ENCODE measurements at regions not wholly inside any gene's neighbourhood (a gene's known extent, or its start where the extent isn't known, plus 50 kb on each side); places are given as distances from the start of the nearest gene placed in this dataset.

GRCh38 chr5:163947848-163948666 lies 442.6 kb downstream of the MAT2B start:
- no peak overlapping the region for H3K27ac ChIP-seq (ENCODE audit: low read length in 2 of 2)
- peaks cover 0 to 5% of the 10 kb centered on the region in 2 donors for H3K4me1 ChIP-seq (ENCODE audit: control insufficient read depth in 2 of 2, insufficient read depth in 2 of 2, low read length in 2 of 2)
- H3K27me3 ChIP-seq (replicated peaks in 1 of 4; ENCODE audit: control extremely low read depth in 1 of 4, control insufficient read depth in 3 of 4, insufficient read depth in 4 of 4, low read length in 3 of 4): no peaks in the 10 kb centered on the region
- H3K9me3 ChIP-seq (ENCODE audit: control extremely low read depth in 1 of 3, control insufficient read depth in 2 of 3, insufficient read depth in 1 of 3, low read length in 2 of 3): no peaks in the 10 kb centered on the region
- DNase-seq (no peak), ATAC-seq (ENCODE audit: low read depth) (no peak)
- H3K27ac Mint-ChIP-seq: peak overlapping the region; percentile 29
- H3K4me3 ChIP-seq (ENCODE audit: control extremely low read depth in 1 of 5, extremely low read depth in 1 of 5, insufficient read depth in 1 of 5, low read depth in 2 of 5, low read length in 4 of 5): no peak overlapping the region
- H3K79me2 ChIP-seq (ENCODE audit: control insufficient read depth, insufficient read depth, low read length): no peaks in the 10 kb centered on the region
- ChIA-PET POLR2A (no interaction called here), CTCF (no interaction called here)
- no peak overlapping the region for H3K4me3 Mint-ChIP-seq
- H4K20me1 ChIP-seq (ENCODE audit: control insufficient read depth, insufficient read depth, low read length, poor library complexity, severe bottlenecking): no peaks in the 10 kb centered on the region
- H3K36me3 ChIP-seq (replicated peaks in 1 of 2; ENCODE audit: control extremely low read depth in 1 of 2, control insufficient read depth in 1 of 2, extremely low read depth in 1 of 2, insufficient read depth in 2 of 2, low read length in 1 of 2): no peaks in the 10 kb centered on the region
- H2AFZ ChIP-seq (ENCODE audit: insufficient read depth, low read depth, low read length, poor library complexity, severe bottlenecking): no peak overlapping the region
- no peak for TF ChIP-seq EZH2 (IDR thresholded peaks at IDR 0.05; ENCODE audit: borderline replicate concordance, insufficient read depth, low read depth, low read length, poor library complexity, severe bottlenecking)
- TF ChIP-seq CTCF (IDR thresholded peaks at IDR 0.05): no peak
- H3K9ac ChIP-seq (ENCODE audit: low read length): no peak overlapping the region
- no peak overlapping the region for H3K4me2 ChIP-seq (replicated peaks; ENCODE audit: low read depth, low read length, poor library complexity, severe bottlenecking)
- no peaks in the 10 kb centered on the region for H3K27me3 Mint-ChIP-seq
- intact Hi-C loops (cut with micrococcal nuclease): loop anchor here (10.0 kb wide), 1 partner anchor 253 kb away; no protein-coding TSS in a partner anchor
- WGBS (ENCODE audit: insufficient coverage): 90% methylated on average over 6 of the region's 12 CpGs
- H3K4me1 Mint-ChIP-seq: peaks cover 15% of the 10 kb centered on the region
- H3K9me3 Mint-ChIP-seq (ENCODE audit: insufficient read depth): no peaks in the 10 kb centered on the region

GRCh38 chr5:163950248-163950647 lies 444.8 kb downstream of the MAT2B start:
- ChIA-PET POLR2A (no interaction called here), CTCF (interaction anchor here (1.4 kb wide), 1 partner anchor 29 kb away, joined by 3 read pairs; no protein-coding TSS in a partner anchor)
- no peak overlapping the region for H3K4me3 Mint-ChIP-seq
- intact Hi-C loops (cut with micrococcal nuclease): no loop called here
- Histone ChIP-seq H4K20me1 (ENCODE audit: control insufficient read depth, insufficient read depth, low read length, poor library complexity, severe bottlenecking) (no peaks in the 10 kb centered on the region), H3K36me3 (replicated peaks in 1 of 2; ENCODE audit: control extremely low read depth in 1 of 2, control insufficient read depth in 1 of 2, extremely low read depth in 1 of 2, insufficient read depth in 2 of 2, low read length in 1 of 2) (no peaks in the 10 kb centered on the region), H3K4me2 (replicated peaks; ENCODE audit: low read depth, low read length, poor library complexity, severe bottlenecking) (no peak overlapping the region), H3K4me1 (ENCODE audit: control insufficient read depth in 2 of 2, insufficient read depth in 2 of 2, low read length in 2 of 2) (no peaks in the 10 kb centered on the region), H3K27me3 (replicated peaks in 1 of 4; ENCODE audit: control extremely low read depth in 1 of 4, control insufficient read depth in 3 of 4, insufficient read depth in 4 of 4, low read length in 3 of 4) (no peaks in the 10 kb centered on the region), H3K27ac (ENCODE audit: low read length in 2 of 2) (no peak overlapping the region), H2AFZ (ENCODE audit: insufficient read depth, low read depth, low read length, poor library complexity, severe bottlenecking) (no peak overlapping the region), H3K9me3 (ENCODE audit: control extremely low read depth in 1 of 3, control insufficient read depth in 2 of 3, insufficient read depth in 1 of 3, low read length in 2 of 3) (no peaks in the 10 kb centered on the region), H3K4me3 (ENCODE audit: control extremely low read depth in 1 of 5, extremely low read depth in 1 of 5, insufficient read depth in 1 of 5, low read depth in 2 of 5, low read length in 4 of 5) (no peak overlapping the region), H3K9ac (ENCODE audit: low read length) (no peak overlapping the region), H3K79me2 (ENCODE audit: control insufficient read depth, insufficient read depth, low read length) (no peaks in the 10 kb centered on the region)
- H3K9me3 Mint-ChIP-seq (ENCODE audit: insufficient read depth): no peaks in the 10 kb centered on the region
- no CpG with 5 or more reads among the region's 3 CpGs for WGBS (ENCODE audit: insufficient coverage)
- ATAC-seq (ENCODE audit: low read depth) (no peak), DNase-seq (no peak)
- H3K27ac Mint-ChIP-seq: no peak overlapping the region
- H3K27me3 Mint-ChIP-seq: no peaks in the 10 kb centered on the region
- TF ChIP-seq EZH2 (IDR thresholded peaks at IDR 0.05; ENCODE audit: borderline replicate concordance, insufficient read depth, low read depth, low read length, poor library complexity, severe bottlenecking) (no peak), CTCF (IDR thresholded peaks at IDR 0.05) (no peak)
- peaks cover 4% of the 10 kb centered on the region for H3K4me1 Mint-ChIP-seq
